ENCODE measurements at regions not wholly inside any gene's neighbourhood (a gene's known extent, or its start where the extent isn't known, plus 50 kb on each side); places are given as distances from the start of the nearest gene placed in this dataset.

GRCh38 chr12:107462428-107463332 lies 222.9 kb upstream of the PWP1 start:
- no peak for TF ChIP-seq USF1 (IDR thresholded peaks at IDR 0.05)
- TF ChIP-seq EGR1 (IDR thresholded peaks at IDR 0.05): no peak
- no peak for TF ChIP-seq CREB1 (IDR thresholded peaks at IDR 0.05; ENCODE audit: low read depth)
- TF ChIP-seq TCF12 (IDR thresholded peaks at IDR 0.05; ENCODE audit: low read depth): no peak
- no peak for TF ChIP-seq EP300 (IDR thresholded peaks at IDR 0.05; ENCODE audit: borderline replicate concordance)
- TF ChIP-seq TEAD4 (IDR thresholded peaks at IDR 0.05): no peak
- TF ChIP-seq TAF1 (IDR thresholded peaks at IDR 0.05; ENCODE audit: low read depth): no peak
- no peak for TF ChIP-seq REST (IDR thresholded peaks at IDR 0.05; ENCODE audit: low read depth)
- no peak for TF ChIP-seq RAD21 (IDR thresholded peaks at IDR 0.05; ENCODE audit: low read depth)
- TF ChIP-seq CEBPB (IDR thresholded peaks at IDR 0.05): no peak
- TF ChIP-seq NFIC (IDR thresholded peaks at IDR 0.05): no peak

All from Ishikawa (cell line).